Endodermal cell (in vitro differentiated cells): ENCODE measurements at regions not wholly inside any gene's neighbourhood (a gene's known extent, or its start where the extent isn't known, plus 50 kb on each side); places are given as distances from the start of the nearest gene placed in this dataset.

Source experiments
- DNase-seq: peaks from one replicate; pipeline ENCODE4 v3.0.0-alpha.2; 2017
- H3K27ac ChIP-seq: 2 replicates; pipeline ENCODE4 v1.5.1; 2013; ENCODE audit warnings: mild to moderate bottlenecking, low read depth, low read length, moderate library complexity
- H3K27me3 ChIP-seq: 2 replicates; pipeline ENCODE4 v1.6.1; 2013; ENCODE audit warnings: mild to moderate bottlenecking, low read length, moderate library complexity; ENCODE audit not compliant: insufficient read depth, control insufficient read depth, poor library complexity, severe bottlenecking
- H3K36me3 ChIP-seq: 2 replicates; pipeline ENCODE4 v1.7.0; 2013; ENCODE audit warnings: mild to moderate bottlenecking, low read length, moderate library complexity; ENCODE audit not compliant: control insufficient read depth, insufficient read depth
- H3K4me1 ChIP-seq: one replicate; pipeline ENCODE4 v1.7.0; 2013; ENCODE audit warnings: low read length; ENCODE audit not compliant: control insufficient read depth, insufficient read depth
- H3K4me3 ChIP-seq: 2 replicates; pipeline ENCODE4 v1.5.1; 2013; ENCODE audit warnings: mild to moderate bottlenecking, low read length, moderate library complexity
- H3K9ac ChIP-seq: 2 replicates; pipeline ENCODE4 v1.6.1; 2013; ENCODE audit warnings: mild to moderate bottlenecking, low read length, moderate library complexity; ENCODE audit not compliant: poor library complexity, severe bottlenecking; ENCODE audit errors: extremely low read depth
- H3K9me3 ChIP-seq: 2 replicates; pipeline ENCODE4 v1.6.1; 2013; ENCODE audit warnings: mild to moderate bottlenecking, low read length, moderate library complexity; ENCODE audit not compliant: control insufficient read depth
- H3K27ac Mint-ChIP-seq: 2 replicates; pipeline ENCODE4 v1.8.0; 2020; ENCODE audit warnings: mixed read lengths
- H3K27me3 Mint-ChIP-seq: 2 replicates; pipeline ENCODE4 v1.8.0; 2021; ENCODE audit warnings: mild to moderate bottlenecking, mixed read lengths; ENCODE audit not compliant: insufficient read depth
- H3K36me3 Mint-ChIP-seq: 2 replicates; pipeline ENCODE4 v1.8.0; 2020; ENCODE audit warnings: low read depth, mixed read lengths
- H3K4me1 Mint-ChIP-seq: 2 replicates; pipeline ENCODE4 v1.8.0; 2020; ENCODE audit warnings: mixed read lengths
- H3K4me3 Mint-ChIP-seq: 2 replicates; pipeline ENCODE4 v1.8.0; 2020; ENCODE audit warnings: mild to moderate bottlenecking, moderate library complexity, mixed read lengths
- H3K9me3 Mint-ChIP-seq: 2 replicates; pipeline ENCODE4 v1.8.0; 2020; ENCODE audit warnings: mild to moderate bottlenecking, mixed read lengths
- CTCF ChIP-seq: fragments of 200-600 bp; sonication (generic); conservative IDR thresholded peaks from 2 replicates; pipeline ENCODE4 v1.5.0; 2021; ENCODE audit warnings: antibody characterized with exemption, mild to moderate bottlenecking
- WGBS, 2 experiments: methylation state at CpG; one replicate each; pipeline versions ENCODE4 v1.1.5 to v1.1.7; 2013; ENCODE audit warnings: missing lambda C conversion rate in 2 of 2, mixed read lengths in 1 of 2; ENCODE audit not compliant: insufficient coverage in 1 of 2, insufficient read length in 1 of 2; 5-methylcytosine and 5-hydroxymethylcytosine counted together

DNA sequence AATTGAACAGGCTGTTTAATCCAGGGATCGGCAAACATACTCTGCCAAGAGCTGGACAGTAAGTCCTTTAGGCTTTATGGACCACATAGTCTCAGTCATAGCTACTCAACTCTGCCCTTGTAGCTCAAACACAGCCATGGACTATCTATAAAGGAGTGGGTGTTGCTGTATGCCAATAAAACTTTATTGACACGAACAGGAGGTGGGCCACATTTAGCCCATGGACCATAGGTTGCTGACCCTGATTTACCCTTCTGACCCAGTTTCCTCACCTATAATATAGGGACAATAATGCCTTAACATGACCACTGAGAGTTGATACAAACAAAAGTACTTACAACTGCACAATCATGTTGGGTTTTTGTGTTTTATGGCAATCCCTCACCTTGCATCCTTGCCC is 257.0 kb upstream of the SDK2 start:
- H3K27me3 ChIP-seq, result peaks cover 89% of the 10 kb centered on the region
- H3K36me3 ChIP-seq, result no peaks in the 10 kb centered on the region
- H3K27ac Mint-ChIP-seq, result no peak overlapping the region
- WGBS, 2 experiments, result 84 to 100% methylated on average over 2 of the region's 2 CpGs
- TF ChIP-seq CTCF, result no peak
- peaks cover 97% of the 10 kb centered on the region for H3K27me3 Mint-ChIP-seq
- peak overlapping the region; percentile 72 for H3K4me3 ChIP-seq
- H3K4me1 ChIP-seq, result peaks cover 5% of the 10 kb centered on the region
- no peaks in the 10 kb centered on the region for H3K36me3 Mint-ChIP-seq
- no peak overlapping the region for H3K27ac ChIP-seq
- DNase-seq, result no peak
- H3K9ac ChIP-seq, result no peak overlapping the region
- H3K4me3 Mint-ChIP-seq, result peak overlapping the region; percentile 59
- no peaks in the 10 kb centered on the region for H3K9me3 ChIP-seq
- H3K4me1 Mint-ChIP-seq, result peaks cover 9% of the 10 kb centered on the region
- H3K9me3 Mint-ChIP-seq, result no peaks in the 10 kb centered on the region

- 3% methylated on average over 29 to 49 of the region's 49 CpGs for WGBS, 2 experiments
- peak overlapping the region; percentile 72 for H3K4me3 ChIP-seq
Measured at GRCh38 chr17:73901661-73902415, 257.6 kb upstream of the SDK2 start.

GRCh38 chr17:73902416-73903181 is 258.4 kb upstream of the SDK2 start:
- Mint-ChIP-seq H3K9me3 (no peaks in the 10 kb centered on the region), H3K27me3 (peaks cover 97% of the 10 kb centered on the region), H3K4me3 (peak overlapping the region; percentile 59), H3K36me3 (no peaks in the 10 kb centered on the region), H3K27ac (no peak overlapping the region), H3K4me1 (peaks cover 9% of the 10 kb centered on the region)
- H3K27me3 ChIP-seq, result peaks cover 84% of the 10 kb centered on the region
- no peaks in the 10 kb centered on the region for H3K36me3 ChIP-seq
- no peak for TF ChIP-seq CTCF
- H3K4me1 ChIP-seq, result peaks cover 5% of the 10 kb centered on the region
- peak; percentile 77 for DNase-seq
- no peak overlapping the region for H3K27ac ChIP-seq
- H3K4me3 ChIP-seq, result no peak overlapping the region
- no peaks in the 10 kb centered on the region for H3K9me3 ChIP-seq
- no peak overlapping the region for H3K9ac ChIP-seq
- WGBS, 2 experiments, result 29% methylated on average over 17 to 26 of the region's 26 CpGs

More at GRCh38 chr17:73901661-73902415, 257.6 kb upstream of the SDK2 start:
- peaks cover 9% of the 10 kb centered on the region for H3K4me1 Mint-ChIP-seq
- no peaks in the 10 kb centered on the region for H3K36me3 ChIP-seq
- peak; percentile 34 for TF ChIP-seq CTCF
- no peak overlapping the region for H3K27ac ChIP-seq
- H3K9me3 ChIP-seq, result no peaks in the 10 kb centered on the region
- H3K9ac ChIP-seq, result no peak overlapping the region
- no peaks in the 10 kb centered on the region for H3K9me3 Mint-ChIP-seq
- no peak overlapping the region for H3K27ac Mint-ChIP-seq
- H3K27me3 ChIP-seq, result peaks cover 88% of the 10 kb centered on the region
- peak overlapping the region; percentile 59 for H3K4me3 Mint-ChIP-seq
- DNase-seq, result peak; percentile 92
- H3K27me3 Mint-ChIP-seq, result peaks cover 97% of the 10 kb centered on the region
- no peaks in the 10 kb centered on the region for H3K36me3 Mint-ChIP-seq
- H3K4me1 ChIP-seq, result peaks cover 5% of the 10 kb centered on the region
